SK-N-MC (cell line): ENCODE measurements at regions not wholly inside any gene's neighbourhood (a gene's known extent, or its start where the extent isn't known, plus 50 kb on each side); places are given as distances from the start of the nearest gene placed in this dataset.

Source experiments
- EZH2 ChIP-seq: fragments of 200-600 bp; sonication (generic); IDR thresholded peaks from one replicate; pipeline ENCODE4 v1.6.1; 2017; ENCODE audit warnings: antibody characterized with exemption
- FOXP2 ChIP-seq: optimal IDR thresholded peaks from 2 replicates; pipeline ENCODE3; 2011; ENCODE audit warnings: mild to moderate bottlenecking, moderate library complexity; ENCODE audit not compliant: insufficient read depth; ENCODE audit errors: extremely low read length, control extremely low read depth
- POLR2AphosphoS5 ChIP-seq: IDR thresholded peaks from 2 replicates; pipeline ENCODE4 v1.6.1; 2012; ENCODE audit warnings: mild to moderate bottlenecking, low read depth, low read length, borderline replicate concordance

GRCh38 chr7:98464558-98464940 is 63.7 kb upstream of the BAIAP2L1 start:
- TF ChIP-seq POLR2AphosphoS5 (no peak), EZH2 (no peak), FOXP2 (no peak)
